K562 (cell line): ENCODE measurements at regions not wholly inside any gene's neighbourhood (a gene's known extent, or its start where the extent isn't known, plus 50 kb on each side); places are given as distances from the start of the nearest gene placed in this dataset.

Experiments
- ATAC-seq: fragments of 200-7000 bp; cut with Tn5 transposase; 3 replicates; pipeline ENCODE4 v1.9.1; 2020; ENCODE audit warnings: moderate library complexity
- BruUV-seq: library from RNA; stranded (reverse); fragments of 400-500 nt; replicated peaks from 2 replicates; lab custom pipeline; 2021; lab: Mats Ljungman, UMichigan
- CTCF ChIA-PET: fragments of 300-600 bp; formaldehyde crosslinking; extraction: SDS; loops from one replicate; lab custom pipeline; 2021; ENCODE audit warnings: low intra/inter-chr PET ratio; lab: Yijun Ruan, JAX
- POLR2A ChIA-PET: fragments of 300-600, 350-650 bp; sonication (Branson Sonifier 250); formaldehyde crosslinking; extraction: SDS; loops from one replicate; lab custom pipeline; 2021; ENCODE audit warnings: antibody characterized with exemption, inconsistent platforms; lab: Yijun Ruan, JAX
- DNase-seq, 4 experiments: peaks; one replicate each; pipeline versions ENCODE4 v3.0.0 to v3.0.0-alpha.2; 2011 to 2018; ENCODE audit warnings: low spot score in 3 of 4, mixed read lengths in 3 of 4; ENCODE audit errors: extremely low read depth in 1 of 4
- FAIRE-seq: peaks from 2 replicates; lab custom pipeline; 2011; peaks lifted over from hg19 to GRCh38; lab: Jason Lieb, UNC
- H2AFZ ChIP-seq: 2 replicates; pipeline ENCODE4 v1.6.0; 2011; ENCODE audit warnings: low read depth, low read length, control low read depth, inconsistent platforms
- H3K27ac ChIP-seq: fragments of 200-600 bp; 3 replicates; pipeline ENCODE4 v1.8.0; 2011; ENCODE audit warnings: low read depth, mild to moderate bottlenecking, control low read depth, inconsistent platforms, low read length, moderate library complexity, mixed read lengths; ENCODE audit errors: extremely low read depth
- H3K27me3 ChIP-seq, 2 experiments: fragments of 300-600 bp in 1 of 2; 2 replicates in 1 of 2; 3 replicates in 1 of 2; pipeline versions ENCODE4 v1.6.0 to v1.8.0; 2011; ENCODE audit warnings: inconsistent platforms in 2 of 2, low read length in 2 of 2, mild to moderate bottlenecking in 1 of 2, mixed read lengths in 1 of 2, moderate library complexity in 1 of 2; ENCODE audit not compliant: control insufficient read depth in 2 of 2, insufficient read depth in 2 of 2
- H3K36me3 ChIP-seq: fragments of 300-600 bp; 3 replicates; pipeline ENCODE4 v1.8.0; 2011; ENCODE audit warnings: mild to moderate bottlenecking, low read length, inconsistent platforms; ENCODE audit not compliant: control insufficient read depth, insufficient read depth
- H3K4me1 ChIP-seq, 2 experiments: fragments of 200-600 bp in 1 of 2; replicated peaks in 1 of 2; 2 replicates in 1 of 2; 3 replicates in 1 of 2; pipeline versions ENCODE4 v1.5.1 to v1.8.0; 2011; ENCODE audit warnings: inconsistent platforms in 2 of 2, low read length in 2 of 2, mild to moderate bottlenecking in 1 of 2, mixed read lengths in 1 of 2, moderate library complexity in 1 of 2; ENCODE audit not compliant: control insufficient read depth in 2 of 2, insufficient read depth in 2 of 2
- H3K4me2 ChIP-seq: 2 replicates; pipeline ENCODE4 v1.6.1; 2011; ENCODE audit warnings: low read length, control low read depth, inconsistent platforms, mixed read lengths; ENCODE audit not compliant: insufficient read depth
- H3K4me3 ChIP-seq: fragments of 200-600 bp; sonication (generic), shearing (Covaris generic); 2 replicates; pipeline ENCODE4 v1.5.1; 2016; ENCODE audit warnings: control low read depth, inconsistent platforms
- H3K79me2 ChIP-seq: fragments of 200-600 bp; 3 replicates; pipeline ENCODE4 v1.8.0; 2011; ENCODE audit warnings: low read length, inconsistent platforms; ENCODE audit not compliant: control insufficient read depth, insufficient read depth
- H3K9ac ChIP-seq, 2 experiments: 2 replicates each; pipeline versions ENCODE4 v1.6.0 to v1.6.1; 2011; ENCODE audit warnings: low read depth in 2 of 2, low read length in 2 of 2, control low read depth in 1 of 2, inconsistent platforms in 1 of 2, mild to moderate bottlenecking in 1 of 2, mixed read lengths in 1 of 2; ENCODE audit not compliant: insufficient read depth in 1 of 2
- H3K9me1 ChIP-seq: one replicate; pipeline ENCODE4 v1.6.0; 2011; ENCODE audit warnings: inconsistent platforms, mild to moderate bottlenecking, low read length, moderate library complexity; ENCODE audit not compliant: control insufficient read depth, insufficient read depth
- H3K9me3 ChIP-seq: replicated peaks from 2 replicates; pipeline ENCODE4 v1.5.1; 2011; ENCODE audit warnings: low read depth, low read length, inconsistent platforms; ENCODE audit not compliant: control insufficient read depth, insufficient read depth
- H4K20me1 ChIP-seq: replicated peaks from 2 replicates; pipeline ENCODE4 v1.6.1; 2011; ENCODE audit warnings: low read length, inconsistent platforms, mixed read lengths; ENCODE audit not compliant: control insufficient read depth, insufficient read depth
- ARHGAP35 ChIP-seq: fragments of 450-650 bp; IDR thresholded peaks from 2 replicates; pipeline ENCODE4 v1.6.1; 2018; ENCODE audit not compliant: partially characterized antibody
- IRF2 ChIP-seq: sonication (generic); formaldehyde crosslinking; IDR thresholded peaks from 2 replicates; pipeline ENCODE4 v1.8.1; 2022; ENCODE audit warnings: mild to moderate bottlenecking, missing genetic modification reagents
- LEF1 ChIP-seq: fragments of 450-650 bp; IDR thresholded peaks from 2 replicates; pipeline ENCODE4 v1.6.1; 2016; ENCODE audit warnings: mild to moderate bottlenecking
- NKRF ChIP-seq: fragments of 450-650 bp; IDR thresholded peaks from 2 replicates; pipeline ENCODE4 v1.6.1; 2016; ENCODE audit warnings: borderline replicate concordance
- NR2C2 ChIP-seq, 2 experiments: fragments of 200-800 bp in 1 of 2; sonication (Bioruptor generic) in 1 of 2; sonication (generic) in 1 of 2; formaldehyde crosslinking in 1 of 2; IDR thresholded peaks; 2 replicates each; pipeline versions ENCODE4 v1.6.1 to v1.8.0; 2016 to 2022; ENCODE audit warnings: mild to moderate bottlenecking in 1 of 2, missing compliant biosample characterization in 1 of 2, missing genetic modification characterization in 1 of 2, missing genetic modification reagents in 1 of 2
- PHTF2 ChIP-seq: fragments of 250-450 bp; sonication (Bioruptor Pico); IDR thresholded peaks from 2 replicates; pipeline ENCODE4 v1.5.0; 2021; ENCODE audit warnings: mild to moderate bottlenecking
- TEAD4 ChIP-seq, 2 experiments: sonication (generic) in 1 of 2; formaldehyde crosslinking in 1 of 2; IDR thresholded peaks; 2 replicates each; pipeline versions ENCODE4 v1.6.1 to v1.8.0; 2012 to 2022; ENCODE audit warnings: borderline replicate concordance in 1 of 2, inconsistent platforms in 1 of 2, low read length in 1 of 2, mild to moderate bottlenecking in 1 of 2, missing genetic modification reagents in 1 of 2
- THRB ChIP-seq: fragments of 450-650 bp; formaldehyde crosslinking; conservative IDR thresholded peaks from 2 replicates; pipeline ENCODE4 v1.4.0; 2022; ENCODE audit warnings: mild to moderate bottlenecking, missing genetic modification characterization
- ZFX ChIP-seq: sonication (generic); formaldehyde crosslinking; IDR thresholded peaks from 2 replicates; pipeline ENCODE4 v1.8.0; 2022; ENCODE audit warnings: mild to moderate bottlenecking, missing genetic modification reagents, moderate library complexity
- ZNF263 ChIP-seq: sonication (generic); formaldehyde crosslinking; IDR thresholded peaks from 2 replicates; pipeline ENCODE4 v1.8.0; 2022; ENCODE audit warnings: mild to moderate bottlenecking, missing genetic modification reagents, borderline replicate concordance
- WGBS: fragments of 100-300 bp; shearing (Covaris generic); methylation state at CpG from one replicate; pipeline ENCODE4 v1.1.6; 2016; ENCODE audit warnings: low coverage, mixed read lengths; ENCODE audit not compliant: insufficient coverage; ENCODE audit errors: missing lambda C conversion rate; 5-methylcytosine and 5-hydroxymethylcytosine counted together
- in situ Hi-C: fragments of 300-500 bp; cut with MboI; formaldehyde crosslinking; loops from 4 replicates; pipeline ENCODE4 v1.15.0; 2018; ENCODE audit warnings: inconsistent platforms, mixed read lengths
- intact Hi-C: fragments of 100-400 bp; cut with micrococcal nuclease; formaldehyde crosslinking; loops from 2 replicates; pipeline ENCODE4 v1.14.2; 2022
- TF ChIP-seq, protein P1 (sequence below): fragments of 450-650 bp; IDR thresholded peaks from 2 replicates; pipeline ENCODE4 v1.6.1; 2018; ENCODE audit warnings: mild to moderate bottlenecking, low read depth; ENCODE audit not compliant: partially characterized antibody
- TF ChIP-seq, protein P2 (sequence below): fragments of 450-650 bp; IDR thresholded peaks from 2 replicates; pipeline ENCODE4 v1.6.1; 2016

DNA sequence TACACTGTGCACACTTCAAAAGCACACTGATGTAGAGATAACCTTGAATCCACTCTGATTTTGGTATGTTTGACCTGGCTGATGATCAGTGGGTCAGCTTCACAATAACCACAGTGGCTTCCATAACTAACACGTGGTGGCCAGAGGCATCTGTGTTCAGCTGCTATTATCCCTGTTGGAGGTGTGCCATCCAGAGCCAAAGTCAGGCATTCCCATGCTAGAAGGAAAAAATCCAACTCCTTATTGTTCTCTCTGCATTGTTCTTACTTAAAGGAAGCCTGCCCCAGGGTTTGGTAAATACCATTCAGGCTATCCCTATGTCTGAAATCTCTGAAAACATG lies 127.3 kb upstream of the MON1B start:
- Histone ChIP-seq H3K4me2 (no peak overlapping the region), H3K4me3 (no peak overlapping the region), H3K79me2 (no peaks in the 10 kb centered on the region), H3K27ac (no peak overlapping the region), H3K4me1 (no peaks in the 10 kb centered on the region), H3K27me3 (no peaks in the 10 kb centered on the region), H3K9me1 (no peaks in the 10 kb centered on the region), H3K9ac (no peak overlapping the region), H3K9me3 (no peaks in the 10 kb centered on the region), H4K20me1 (no peaks in the 10 kb centered on the region), H3K36me3 (no peaks in the 10 kb centered on the region), H2AFZ (no peak overlapping the region)
- no peak for ATAC-seq
- in situ Hi-C loops (no loop called here), intact Hi-C loops (no loop called here)
- WGBS: 6% methylated on average over 1 of the region's 1 CpG
- no peak for FAIRE-seq
- POLR2A ChIA-PET: no interaction called here
- DNase-seq: no peak
- CTCF ChIA-PET: no interaction called here
- BruUV-seq: no TSS peak
- TF ChIP-seq ZNF263 (CRISPR knock-in tag) (no peak), IRF2 (CRISPR knock-in tag) (no peak), LEF1 (no peak), THRB (CRISPR knock-in tag) (no peak), NKRF (no peak), ZFX (CRISPR knock-in tag) (no peak), NR2C2 (CRISPR knock-in tag; IDR thresholded peaks at IDR 0.05) (no peak), NR2C2 (tag; IDR thresholded peaks at IDR 0.05) (no peak), ARHGAP35 (no peak), PHTF2 (CRISPR knock-in tag) (no peak), TEAD4 (IDR thresholded peaks at IDR 0.05; ENCODE audit: low read length) (no peak), TEAD4 (CRISPR knock-in tag; IDR thresholded peaks at IDR 0.05; ENCODE audit: borderline replicate concordance) (no peak)
- TF ChIP-seq, protein P1, sequence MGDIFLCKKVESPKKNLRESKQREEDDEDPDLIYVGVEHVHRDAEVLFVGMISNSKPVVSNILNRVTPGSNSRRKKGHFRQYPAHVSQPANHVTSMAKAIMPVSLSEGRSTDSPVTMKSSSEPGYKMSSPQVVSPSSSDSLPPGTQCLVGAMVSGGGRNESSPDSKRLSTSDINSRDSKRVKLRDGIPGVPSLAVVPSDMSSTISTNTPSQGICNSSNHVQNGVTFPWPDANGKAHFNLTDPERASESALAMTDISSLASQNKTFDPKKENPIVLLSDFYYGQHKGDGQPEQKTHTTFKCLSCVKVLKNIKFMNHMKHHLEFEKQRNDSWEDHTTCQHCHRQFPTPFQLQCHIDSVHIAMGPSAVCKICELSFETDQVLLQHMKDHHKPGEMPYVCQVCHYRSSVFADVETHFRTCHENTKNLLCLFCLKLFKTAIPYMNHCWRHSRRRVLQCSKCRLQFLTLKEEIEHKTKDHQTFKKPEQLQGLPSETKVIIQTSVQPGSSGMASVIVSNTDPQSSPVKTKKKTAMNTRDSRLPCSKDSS: no peak
- TF ChIP-seq, protein P2, sequence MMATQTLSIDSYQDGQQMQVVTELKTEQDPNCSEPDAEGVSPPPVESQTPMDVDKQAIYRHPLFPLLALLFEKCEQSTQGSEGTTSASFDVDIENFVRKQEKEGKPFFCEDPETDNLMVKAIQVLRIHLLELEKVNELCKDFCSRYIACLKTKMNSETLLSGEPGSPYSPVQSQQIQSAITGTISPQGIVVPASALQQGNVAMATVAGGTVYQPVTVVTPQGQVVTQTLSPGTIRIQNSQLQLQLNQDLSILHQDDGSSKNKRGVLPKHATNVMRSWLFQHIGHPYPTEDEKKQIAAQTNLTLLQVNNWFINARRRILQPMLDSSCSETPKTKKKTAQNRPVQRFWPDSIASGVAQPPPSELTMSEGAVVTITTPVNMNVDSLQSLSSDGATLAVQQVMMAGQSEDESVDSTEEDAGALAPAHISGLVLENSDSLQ: no peak
